DLD1 (cell line): ENCODE measurements at regions not wholly inside any gene's neighbourhood (a gene's known extent, or its start where the extent isn't known, plus 50 kb on each side); places are given as distances from the start of the nearest gene placed in this dataset.

Experiments used
- in situ Hi-C: cut with HindIII; loops from 2 replicates; pipeline ENCODE4 v1.10.0; 2017; ENCODE audit warnings: low sequenced_read_pairs

GRCh38 chr2:120424274-120424796 is 78.4 kb downstream of the INHBB start:
- in situ Hi-C loops, result no loop called here

DNA sequence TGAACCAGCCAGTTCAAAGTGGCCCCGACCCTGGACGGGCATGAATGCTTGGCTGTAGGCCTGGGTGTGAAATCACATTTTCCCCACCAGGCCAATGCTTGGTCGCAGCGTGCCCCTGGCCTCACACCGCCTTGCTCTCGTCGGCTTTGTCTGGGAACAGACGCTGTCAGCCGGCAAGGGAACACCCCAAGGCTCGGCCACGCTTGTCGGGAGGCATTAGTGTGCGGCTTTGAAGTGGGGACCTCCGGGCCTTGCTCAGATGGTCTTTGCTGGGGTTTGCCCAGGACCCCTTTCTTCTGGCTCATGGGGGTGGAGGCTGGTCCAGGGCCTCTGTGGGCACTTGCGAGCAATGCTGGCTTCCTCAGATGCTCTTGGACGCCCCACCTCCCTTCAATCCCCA is 79.1 kb downstream of the INHBB start:
- in situ Hi-C loops, result no loop called here

DNA sequence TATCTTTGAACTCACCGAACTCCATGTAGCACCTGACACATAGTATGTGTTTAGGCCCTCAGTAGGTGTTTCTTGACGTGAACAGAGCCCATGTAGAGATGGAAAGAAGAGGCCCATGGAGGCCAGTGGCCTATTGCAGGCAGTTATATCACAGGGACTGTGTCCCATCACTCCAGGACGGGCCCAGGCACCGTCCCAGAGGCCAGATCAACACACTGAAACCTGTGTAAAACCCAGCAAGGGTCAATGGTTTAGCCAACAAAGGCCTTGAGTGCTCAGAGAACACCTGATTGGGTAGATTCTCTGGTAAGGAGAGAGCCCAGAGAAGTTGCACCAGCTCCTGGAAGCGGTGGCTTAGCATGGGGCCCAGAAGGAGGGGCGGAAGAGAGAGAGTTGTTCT is 82.8 kb downstream of the INHBB start:
- in situ Hi-C loops, result no loop called here

DNA sequence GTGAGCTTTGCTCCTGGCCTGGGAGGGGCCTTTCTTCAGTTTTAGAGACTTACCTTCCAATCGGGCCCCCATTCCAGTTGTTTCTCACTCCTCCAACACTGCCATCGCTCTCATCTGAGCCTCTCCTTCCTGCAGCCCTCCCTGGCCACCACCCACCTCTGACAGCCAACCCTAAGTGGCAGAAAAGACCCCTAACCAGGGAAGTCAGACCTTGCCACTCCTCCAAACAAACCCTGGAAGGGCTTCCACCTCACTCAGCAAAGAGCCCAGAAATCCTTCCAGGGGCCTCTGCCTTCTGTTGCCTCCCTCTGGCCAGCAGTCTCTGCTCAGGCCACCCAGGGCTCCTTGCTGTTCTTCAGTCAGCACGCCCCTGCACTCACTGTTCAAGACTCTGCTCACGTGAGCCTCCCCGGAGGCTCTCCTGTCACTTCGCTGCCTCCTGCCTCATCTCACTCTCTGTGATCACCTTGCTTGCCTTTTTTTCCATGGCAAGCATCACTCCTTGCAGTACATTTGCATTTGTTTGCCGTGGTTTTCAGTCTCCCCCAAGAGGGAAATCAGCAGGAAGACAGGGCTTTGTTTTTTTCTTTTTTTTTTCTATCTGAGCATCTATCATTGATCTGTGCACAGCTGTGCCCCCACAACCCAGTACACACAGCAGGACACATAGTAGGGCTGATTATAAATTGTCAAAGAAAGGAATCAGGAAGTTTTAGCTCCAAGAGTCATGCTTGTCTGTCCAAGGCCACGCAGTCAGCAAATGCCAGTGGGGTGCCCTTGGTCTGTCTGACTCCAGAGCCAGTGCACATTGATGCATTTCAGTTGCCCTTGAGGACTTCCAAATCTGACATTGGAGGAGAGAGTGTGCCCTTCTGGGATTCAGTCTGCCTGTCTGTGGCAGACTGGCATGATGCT is 83.9 kb downstream of the INHBB start:
- in situ Hi-C loops, result no loop called here

- in situ Hi-C loops, result no loop called here
These were observed 84.5 kb downstream of the INHBB start for GRCh38 chr2:120430501-120430830.

GRCh38 chr2:120430957-120431356 is 85.0 kb downstream of the INHBB start:
- in situ Hi-C loops, result no loop called here

DNA sequence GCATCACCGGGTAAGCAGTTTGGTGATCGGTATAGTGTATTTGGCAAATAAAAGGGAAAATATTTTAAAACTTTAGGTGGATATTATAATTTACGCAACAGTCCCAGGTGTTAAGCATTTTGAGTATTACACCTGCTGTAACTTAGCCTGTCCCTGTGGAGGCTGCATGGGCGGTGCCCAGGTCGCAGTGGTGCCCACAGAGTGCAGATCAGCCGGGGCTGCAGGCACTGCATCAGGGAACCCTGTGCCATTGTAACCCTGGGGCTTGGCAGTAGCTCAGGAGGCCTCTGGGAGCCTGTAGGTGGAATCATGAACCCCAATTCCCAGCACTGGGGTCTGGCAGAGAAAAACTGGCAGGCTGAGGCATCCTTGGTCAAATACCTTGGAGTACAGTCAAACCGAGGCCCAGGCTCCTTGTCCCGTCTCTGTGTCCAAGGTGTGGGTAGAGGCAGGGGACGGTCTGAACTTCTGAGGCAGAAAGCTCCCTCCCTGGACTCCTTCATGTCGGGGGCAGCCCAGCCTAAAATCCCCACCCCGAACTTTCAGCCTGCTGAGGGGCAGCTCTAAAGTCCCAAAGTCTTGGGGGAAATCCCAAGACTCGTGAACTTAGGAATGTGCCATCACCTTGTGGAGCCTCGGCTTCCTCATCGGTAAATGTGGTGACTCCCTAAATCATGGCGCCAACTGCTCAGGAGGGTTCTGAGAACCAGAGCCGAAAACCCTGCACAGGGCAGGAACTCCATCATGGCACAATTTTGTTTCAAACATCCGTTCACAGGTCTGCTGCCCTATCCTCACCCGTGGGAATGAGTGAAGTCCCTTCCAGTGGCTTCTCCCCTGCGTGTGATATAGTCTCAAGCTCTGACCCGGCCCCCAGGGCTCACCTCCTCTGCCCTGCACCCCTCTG is 85.7 kb downstream of the INHBB start:
- in situ Hi-C loops, result no loop called here

- in situ Hi-C loops, result no loop called here
These were observed 86.5 kb downstream of the INHBB start for GRCh38 chr2:120432293-120432975.

- in situ Hi-C loops, result no loop called here
These were observed 87.3 kb downstream of the INHBB start for GRCh38 chr2:120432976-120433815.

GRCh38 chr2:120433816-120434290 is 87.9 kb downstream of the INHBB start:
- in situ Hi-C loops, result no loop called here

GRCh38 chr2:120434492-120435308 is 88.8 kb downstream of the INHBB start:
- in situ Hi-C loops, result no loop called here

GRCh38 chr2:120435671-120436459 is 89.9 kb downstream of the INHBB start:
- in situ Hi-C loops, result no loop called here

DNA sequence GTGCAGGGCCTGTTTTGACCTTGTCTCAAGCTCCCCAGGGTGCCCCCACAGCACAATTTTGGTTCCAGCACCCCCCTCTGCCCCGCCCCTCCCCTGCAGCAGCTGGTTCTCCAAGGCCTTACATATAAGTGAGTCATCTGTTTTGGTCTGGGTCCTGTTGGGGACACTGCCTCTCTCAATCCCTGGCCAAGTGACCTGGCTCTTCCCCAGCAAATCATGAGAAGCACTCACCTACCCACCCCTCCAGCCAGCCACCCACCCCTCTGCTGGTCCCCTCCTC is 90.5 kb downstream of the INHBB start:
- in situ Hi-C loops, result no loop called here

- in situ Hi-C loops, result no loop called here
These were observed 91.1 kb downstream of the INHBB start for GRCh38 chr2:120436885-120437603.

- in situ Hi-C loops, result no loop called here
These were observed 91.7 kb downstream of the INHBB start for GRCh38 chr2:120437604-120438000.

DNA sequence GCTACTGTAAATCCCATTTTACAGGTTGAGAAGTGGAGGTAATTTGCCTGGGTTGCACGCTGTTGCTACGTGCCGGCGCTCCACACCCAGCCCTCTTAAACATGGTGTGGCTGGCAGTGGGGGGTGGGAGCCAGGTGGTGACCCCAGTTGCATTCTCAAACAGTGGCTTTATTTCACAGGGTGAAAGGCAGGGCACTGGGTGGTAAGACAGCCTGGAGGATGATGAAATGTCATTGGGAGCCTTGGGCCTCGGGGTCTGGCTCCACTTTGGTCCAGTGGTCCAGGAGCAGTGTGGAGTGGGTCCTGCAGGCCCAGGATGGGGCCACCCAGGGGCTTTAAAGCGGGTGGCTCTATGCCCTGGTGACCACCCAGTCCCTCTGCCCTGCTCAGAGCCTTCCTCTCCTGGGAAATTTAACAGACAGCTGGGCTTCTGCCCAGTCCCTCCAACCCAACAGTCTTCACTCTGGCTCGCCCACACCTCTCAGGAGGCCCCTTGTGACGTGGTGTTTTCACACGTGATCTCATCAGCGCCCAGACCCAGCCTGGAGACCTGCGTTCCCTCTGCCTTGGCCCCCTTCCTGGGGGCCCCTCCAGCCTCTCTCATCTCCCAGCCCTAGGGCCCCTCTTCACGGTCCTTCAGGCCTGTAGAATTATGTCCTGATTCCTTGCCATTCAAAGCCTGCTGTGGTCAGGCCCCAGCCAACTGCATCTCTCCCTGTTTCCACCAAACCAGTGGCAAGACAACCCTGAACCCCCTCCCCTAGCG is 92.5 kb downstream of the INHBB start:
- in situ Hi-C loops, result no loop called here

DNA sequence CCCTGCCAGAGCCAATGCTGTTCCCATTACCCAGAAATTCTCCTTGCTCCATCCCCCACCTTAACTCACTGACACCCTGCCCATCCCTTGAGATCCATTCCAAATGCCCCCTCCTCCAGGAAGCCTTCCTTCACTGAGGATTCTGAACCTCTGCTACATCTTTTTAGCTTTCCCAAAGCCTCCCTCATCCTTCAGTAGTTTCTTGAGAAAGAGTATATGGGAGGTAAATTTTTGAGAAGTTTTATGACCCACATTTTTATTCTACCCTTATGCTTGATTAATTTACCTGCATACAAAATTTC is 93.1 kb downstream of the INHBB start:
- in situ Hi-C loops, result no loop called here
